ENCODE measurements at regions not wholly inside any gene's neighbourhood (a gene's known extent, or its start where the extent isn't known, plus 50 kb on each side); places are given as distances from the start of the nearest gene placed in this dataset.
"Not testable (repeated sequence)": the region's sequence is repeated elsewhere in the genome, so short reads cannot be mapped to it uniquely, and the experiment has no call there.

DNA sequence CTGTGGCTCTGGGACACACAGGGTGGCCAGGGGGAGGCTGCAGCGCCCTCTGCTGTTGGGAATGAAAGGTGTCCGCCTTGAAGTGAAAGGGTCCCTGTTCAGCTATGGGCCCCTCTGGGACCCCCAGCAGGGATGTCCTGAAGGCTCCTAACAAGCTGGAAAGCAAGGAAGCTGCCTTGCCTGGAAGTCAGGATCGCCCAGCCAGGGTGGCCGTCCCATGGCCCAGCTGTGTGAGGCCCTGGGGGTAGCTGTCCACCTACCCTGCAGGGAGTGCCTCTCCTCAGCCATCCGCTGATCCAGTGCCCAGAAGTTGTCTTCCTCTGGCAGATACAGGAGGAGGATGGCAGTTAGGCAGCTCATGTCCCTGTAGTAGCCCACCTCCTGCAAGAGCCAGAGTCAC lies 143.4 kb upstream of the ZNG1F start:
- not testable (repeated sequence) for TF ChIP-seq POLR2A (IDR thresholded peaks at IDR 0.05; ENCODE audit: low read depth, low read length); PAX5 (IDR thresholded peaks at IDR 0.05; ENCODE audit: insufficient read depth, low read length, severe bottlenecking); TAF1 (IDR thresholded peaks at IDR 0.05; ENCODE audit: low read depth, low read length)

All from GM12891 (cell line).